ENCODE measurements at regions not wholly inside any gene's neighbourhood (a gene's known extent, or its start where the extent isn't known, plus 50 kb on each side); places are given as distances from the start of the nearest gene placed in this dataset.

- no peaks in the 10 kb centered on the region for H3K23me2 ChIP-seq (ENCODE audit: insufficient read length, low read depth, low read length, poor library complexity, severe bottlenecking)
- no peaks in the 10 kb centered on the region for H3K9me3 ChIP-seq (ENCODE audit: control insufficient read depth, low read depth, low read length)
- Mint-ChIP-seq H3K4me1 (peaks cover 16 to 25% of the 10 kb centered on the region in 2 experiments), H3K36me3 (ENCODE audit: insufficient read depth in 1 of 3, low read depth in 3 of 3) (no peaks in the 10 kb centered on the region), H3K27ac (no peak overlapping the region), H3K9me3 (no peaks in the 10 kb centered on the region), H3K4me3 (no peak overlapping the region), H3K27me3 (ENCODE audit: low read depth) (no peaks in the 10 kb centered on the region; the same call in 1 of the 2 replicates)
- H4K8ac ChIP-seq (replicated peaks; ENCODE audit: insufficient read length, low read depth, low read length) = no peak overlapping the region
- H3K9ac ChIP-seq (ENCODE audit: extremely low read depth, insufficient read length, low read length) = no peak overlapping the region
- H2BK15ac ChIP-seq (ENCODE audit: low read depth, low read length) = no peak overlapping the region
- TF ChIP-seq CTCF (conservative IDR thresholded peaks at IDR 0.05) = no peak
- no peaks in the 10 kb centered on the region for H3K79me2 ChIP-seq (ENCODE audit: insufficient read depth, low read length)
- H3K18ac ChIP-seq (ENCODE audit: insufficient read length, low read depth, low read length) = no peak overlapping the region
- no peak overlapping the region for H3K23ac ChIP-seq (ENCODE audit: insufficient read length, low read depth, low read length)
- H2AK5ac ChIP-seq (ENCODE audit: insufficient read length, low read length) = no peak overlapping the region
- H2BK120ac ChIP-seq (ENCODE audit: low read depth, low read length, poor library complexity, severe bottlenecking) = no peak overlapping the region
- no CpG with 5 or more reads among the region's 5 CpGs for WGBS (ENCODE audit: extremely low coverage, insufficient read length, low lambda C conversion rate)
- H2BK5ac ChIP-seq (ENCODE audit: insufficient read length, low read length) = no peak overlapping the region
- no peak overlapping the region for H3T11ph ChIP-seq (ENCODE audit: low read length)
- no peak overlapping the region for H3K4ac ChIP-seq (ENCODE audit: low read depth, low read length)
- no peak overlapping the region for H3K14ac ChIP-seq (ENCODE audit: insufficient read depth, low read length)
- no peaks in the 10 kb centered on the region for H4K20me1 ChIP-seq (ENCODE audit: control insufficient read depth, insufficient read depth, insufficient read length)
- H2BK20ac ChIP-seq (ENCODE audit: low read depth, low read length, poor library complexity, severe bottlenecking) = no peak overlapping the region
- H3K79me1 ChIP-seq (ENCODE audit: insufficient read depth, low read depth, low read length, poor library complexity, severe bottlenecking) = no peaks in the 10 kb centered on the region
- no peak overlapping the region for H4K5ac ChIP-seq (ENCODE audit: insufficient read length, low read depth, low read length)
- no peak overlapping the region for H2AFZ ChIP-seq (ENCODE audit: low read length)
- H3K27ac ChIP-seq (ENCODE audit: insufficient read length, low read depth, low read length) = no peak overlapping the region
- peaks cover 6% of the 10 kb centered on the region for H3K4me1 ChIP-seq (ENCODE audit: insufficient read depth, low read length)
- DNase-seq = no peak
- no peak overlapping the region for H2BK12ac ChIP-seq (ENCODE audit: insufficient read length, low read depth, low read length)
- no peaks in the 10 kb centered on the region for H3K27me3 ChIP-seq (ENCODE audit: insufficient read depth, low read length)
- H3K4me2 ChIP-seq (ENCODE audit: insufficient read depth, insufficient read length, low read length) = no peak overlapping the region
- no peak overlapping the region for H3K56ac ChIP-seq (ENCODE audit: insufficient read length, low read depth, low read length)
- no peak overlapping the region for H4K91ac ChIP-seq (ENCODE audit: insufficient read length, low read depth, low read length)
Measured at GRCh38 chr12:107229827-107230226, 136.5 kb upstream of the CRY1 start.

All from H9 (cell line).